BLaER1 treated with 17β-estradiol and CSF1 and Interleukin-3, amounts not matched to agents 10 nM and 100 nM (cell line): ENCODE measurements at regions not wholly inside any gene's neighbourhood (a gene's known extent, or its start where the extent isn't known, plus 50 kb on each side); places are given as distances from the start of the nearest gene placed in this dataset.
"Not testable (repeated sequence)": the region's sequence is repeated elsewhere in the genome, so short reads cannot be mapped to it uniquely, and the experiment has no call there.

Experiments used
- H3K27ac ChIP-seq, 11 experiments: shearing (Covaris generic); formaldehyde crosslinking; 2 replicates each; pipeline ENCODE4 v1.8.1; 2022
- H3K27me3 ChIP-seq, 11 experiments: shearing (Covaris generic); formaldehyde crosslinking; 2 replicates each; pipeline ENCODE4 v1.8.1; 2022
- H3K36me3 ChIP-seq, 11 experiments: shearing (Covaris generic); formaldehyde crosslinking; 2 replicates each; pipeline ENCODE4 v1.8.1; 2022
- H3K4me1 ChIP-seq, 10 experiments: shearing (Covaris generic); formaldehyde crosslinking; 2 replicates each; pipeline ENCODE4 v1.8.1; 2022
- H3K4me2 ChIP-seq, 11 experiments: shearing (Covaris generic); formaldehyde crosslinking; 2 replicates each; pipeline ENCODE4 v1.8.1; 2022
- H3K4me3 ChIP-seq, 10 experiments: shearing (Covaris generic); formaldehyde crosslinking; 2 replicates each; pipeline ENCODE4 v1.8.1; 2022
- H3K9ac ChIP-seq, 11 experiments: shearing (Covaris generic); formaldehyde crosslinking; 2 replicates each; pipeline ENCODE4 v1.8.1; 2022
- H3K9me3 ChIP-seq, 11 experiments: shearing (Covaris generic); formaldehyde crosslinking; replicated peaks in 1 of 11; 2 replicates each; pipeline ENCODE4 v1.8.1; 2022
- H4K20me1 ChIP-seq, 11 experiments: shearing (Covaris generic); formaldehyde crosslinking; 2 replicates each; pipeline ENCODE4 v1.8.1; 2022
- Cebpa-rat ChIP-seq, 11 experiments: shearing (Covaris generic); IDR thresholded peaks; 2 replicates each; pipeline ENCODE4 v1.8.1; 2022

DNA sequence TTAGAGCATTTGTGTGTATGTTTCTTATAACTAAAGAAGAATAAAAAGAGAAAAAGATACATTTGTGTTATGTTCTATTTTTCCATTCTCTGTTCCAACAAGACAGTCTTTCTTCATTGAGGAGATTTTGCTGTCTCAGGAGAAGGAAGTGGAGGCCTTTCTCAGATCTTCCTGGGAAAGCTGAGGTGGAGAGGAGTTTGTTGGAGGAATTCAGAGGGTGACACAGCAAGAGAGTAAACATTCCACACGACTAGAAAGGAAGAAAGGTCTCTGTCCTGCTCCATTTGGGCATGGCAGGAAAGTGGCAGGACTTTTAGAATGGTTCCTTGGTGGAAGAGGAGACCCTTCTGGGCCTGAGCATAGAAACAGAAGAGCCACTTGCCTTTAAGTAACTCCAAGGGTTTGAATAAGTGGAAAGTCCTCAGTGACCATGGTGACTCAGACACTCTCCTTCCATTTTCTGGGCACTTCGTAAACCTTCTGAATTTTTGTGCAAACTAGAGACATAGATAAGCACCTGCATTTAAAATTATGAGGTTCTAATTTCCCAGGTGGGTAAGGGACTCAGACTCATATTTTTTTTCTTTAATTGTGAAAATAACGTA, 52.3 kb upstream of the COL5A2 start:
- Histone ChIP-seq H3K36me3 (no peaks in the 10 kb centered on the region), H4K20me1 (no peaks in the 10 kb centered on the region), H3K4me1 (no peaks in the 10 kb centered on the region), H3K4me3 (no peak overlapping the region), H3K27me3 (no peaks in the 10 kb centered on the region), H3K9me3 (no peaks in the 10 kb centered on the region), H3K9ac (no peak overlapping the region), H3K27ac (no peak overlapping the region), H3K4me2 (no peak overlapping the region)
- TF ChIP-seq Cebpa-rat (IDR thresholded peaks at IDR 0.05), result no peak

GRCh38 chr2:189232759-189233406, 53.3 kb upstream of the COL5A2 start:
- H3K9me3 ChIP-seq, result no peaks in the 10 kb centered on the region
- no peak overlapping the region for H3K9ac ChIP-seq
- H3K27me3 ChIP-seq, result no peaks in the 10 kb centered on the region
- H3K4me3 ChIP-seq, result no peak overlapping the region
- no peaks in the 10 kb centered on the region for H4K20me1 ChIP-seq
- no peak for TF ChIP-seq Cebpa-rat (IDR thresholded peaks at IDR 0.05)
- H3K4me2 ChIP-seq, result no peak overlapping the region
- no peaks in the 10 kb centered on the region for H3K4me1 ChIP-seq
- no peaks in the 10 kb centered on the region for H3K36me3 ChIP-seq
- H3K27ac ChIP-seq, result no peak overlapping the region

DNA sequence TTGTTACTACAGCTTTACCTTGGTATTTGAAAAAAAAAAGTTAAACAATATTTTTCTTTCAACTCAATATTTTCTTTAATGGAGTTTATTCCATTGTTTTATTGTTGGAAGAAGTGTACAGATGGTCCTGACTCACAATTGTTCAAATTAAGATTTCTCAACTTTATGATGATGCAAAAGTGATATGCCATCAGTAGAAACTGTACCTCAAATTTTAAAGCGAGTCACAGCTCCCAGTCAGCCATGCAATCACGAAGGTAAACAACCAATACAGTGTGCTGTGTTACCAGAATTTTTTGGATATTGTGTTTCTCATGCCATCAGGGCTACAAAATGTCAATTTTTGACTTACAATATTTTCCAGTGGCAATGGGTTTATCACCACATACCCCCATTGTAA, 54.0 kb upstream of the COL5A2 start:
- H3K9ac ChIP-seq, result no peak overlapping the region
- H3K4me2 ChIP-seq, result no peak overlapping the region
- TF ChIP-seq Cebpa-rat (IDR thresholded peaks at IDR 0.05), result no peak
- no peaks in the 10 kb centered on the region for H3K36me3 ChIP-seq
- no peaks in the 10 kb centered on the region for H4K20me1 ChIP-seq
- H3K4me1 ChIP-seq, result no peaks in the 10 kb centered on the region
- H3K9me3 ChIP-seq, result no peaks in the 10 kb centered on the region
- no peak overlapping the region for H3K27ac ChIP-seq
- no peaks in the 10 kb centered on the region for H3K27me3 ChIP-seq
- no peak overlapping the region for H3K4me3 ChIP-seq

DNA sequence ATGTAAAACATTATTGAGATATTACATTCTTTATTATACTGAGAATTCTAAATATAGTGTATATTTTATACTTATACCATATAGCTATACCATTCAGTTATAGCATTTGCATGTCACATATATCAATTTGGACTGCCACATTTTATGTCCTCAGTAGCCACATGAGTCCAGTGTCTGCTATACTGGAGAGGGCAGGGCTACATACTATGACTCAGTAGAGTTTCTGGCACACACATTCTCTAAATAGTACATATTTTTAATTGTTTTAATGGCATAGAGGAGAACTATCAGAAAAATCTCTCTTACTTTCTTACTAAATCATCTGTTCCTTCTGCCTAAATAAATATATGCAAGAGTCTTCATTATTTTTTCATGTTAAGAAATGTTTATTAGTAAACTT, 55.4 kb upstream of the COL5A2 start:
- H3K4me3 ChIP-seq, result no peak overlapping the region
- no peaks in the 10 kb centered on the region for H3K36me3 ChIP-seq
- no peak overlapping the region for H3K27ac ChIP-seq
- no peaks in the 10 kb centered on the region for H3K4me1 ChIP-seq
- H3K4me2 ChIP-seq, result no peak overlapping the region
- H3K27me3 ChIP-seq, result no peaks in the 10 kb centered on the region
- no peaks in the 10 kb centered on the region for H3K9me3 ChIP-seq
- no peak overlapping the region for H3K9ac ChIP-seq
- no peak for TF ChIP-seq Cebpa-rat (IDR thresholded peaks at IDR 0.05)
- H4K20me1 ChIP-seq, result no peaks in the 10 kb centered on the region

DNA sequence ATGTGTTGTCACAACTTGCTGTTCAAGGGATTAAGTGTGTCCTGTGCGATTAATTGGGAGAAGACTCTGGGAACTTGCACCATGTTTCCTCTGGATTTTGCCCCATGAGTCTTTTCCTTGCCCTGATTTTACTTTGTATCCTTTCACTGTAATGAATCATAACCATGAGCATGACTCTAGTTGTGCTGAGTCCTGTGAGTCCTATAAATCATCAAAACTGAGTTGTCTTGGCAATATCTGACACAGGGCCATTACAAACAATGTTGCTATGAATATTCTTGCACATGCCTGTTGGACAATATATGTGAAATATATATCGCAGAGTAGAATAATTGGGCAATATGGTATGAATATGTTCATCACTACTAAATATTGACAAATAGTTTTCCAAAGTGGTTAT, 56.5 kb upstream of the COL5A2 start:
- no peak overlapping the region for H3K4me2 ChIP-seq
- no peak for TF ChIP-seq Cebpa-rat (IDR thresholded peaks at IDR 0.05)
- no peak overlapping the region for H3K27ac ChIP-seq
- H3K9ac ChIP-seq, result no peak overlapping the region
- H3K9me3 ChIP-seq, result no peaks in the 10 kb centered on the region
- no peaks in the 10 kb centered on the region for H3K27me3 ChIP-seq
- H3K4me1 ChIP-seq, result no peaks in the 10 kb centered on the region
- no peaks in the 10 kb centered on the region for H3K36me3 ChIP-seq
- H3K4me3 ChIP-seq, result no peak overlapping the region
- H4K20me1 ChIP-seq, result no peaks in the 10 kb centered on the region

DNA sequence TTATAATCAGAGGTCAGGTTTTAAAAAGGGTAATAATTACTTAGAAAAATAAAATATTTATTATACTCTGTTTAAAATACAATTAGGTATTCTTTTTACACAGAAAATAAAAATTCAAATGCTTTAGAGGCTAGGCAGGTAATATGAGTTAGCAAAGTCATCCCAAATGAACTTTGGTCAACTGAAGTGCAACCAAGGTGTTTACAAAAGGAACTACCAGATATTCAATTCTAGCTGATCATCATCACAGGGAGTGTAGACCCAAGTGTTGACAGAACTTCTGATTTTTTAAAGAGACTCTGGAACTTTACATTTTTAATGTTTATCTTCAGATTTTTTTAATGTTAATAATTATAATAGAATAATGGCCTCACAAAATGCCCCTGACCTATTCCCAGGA, 59.3 kb upstream of the COL5A2 start:
- Histone ChIP-seq H3K36me3 (no peaks in the 10 kb centered on the region), H3K27me3 (no peaks in the 10 kb centered on the region), H3K4me2 (no peak overlapping the region), H3K9me3 (peaks cover 3 to 9% (median 8%) of the 10 kb centered on the region in 11 experiments; a peak in 16 of 22 replicates), H3K9ac (no peak overlapping the region), H4K20me1 (no peaks in the 10 kb centered on the region), H3K4me3 (no peak overlapping the region), H3K4me1 (no peaks in the 10 kb centered on the region), H3K27ac (no peak overlapping the region)
- TF ChIP-seq Cebpa-rat (IDR thresholded peaks at IDR 0.05), result no peak

DNA sequence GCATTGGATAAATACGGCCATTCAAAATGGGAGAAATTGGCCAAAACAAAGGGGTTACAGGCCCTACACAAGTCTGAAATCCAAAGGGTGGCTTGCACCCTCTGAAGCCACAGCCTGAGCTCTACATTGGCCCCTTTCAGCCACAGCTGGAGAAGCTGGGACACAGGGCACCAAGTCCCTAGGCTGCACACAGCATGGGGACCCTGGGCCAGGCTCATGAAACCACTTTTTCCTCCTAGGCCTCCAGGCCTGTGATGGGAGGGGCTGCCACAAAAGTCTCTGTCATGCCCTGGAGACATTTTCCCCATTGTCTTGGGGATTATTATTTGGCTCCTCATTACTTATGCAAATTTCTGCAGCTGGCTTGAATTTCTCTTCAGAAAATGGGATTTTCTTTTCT, 64.3 kb upstream of the COL5A2 start:
- H3K4me3 ChIP-seq, H3K27ac ChIP-seq, H4K20me1 ChIP-seq, H3K27me3 ChIP-seq, H3K9ac ChIP-seq, H3K36me3 ChIP-seq, H3K4me2 ChIP-seq, H3K4me1 ChIP-seq: not testable (repeated sequence)
- peaks cover 5 to 18% (median 11%) of the 10 kb centered on the region in 11 experiments; a peak in 17 of 22 replicates for H3K9me3 ChIP-seq

GRCh38 chr2:189247276-189247675, 67.7 kb upstream of the COL5A2 start:
- Histone ChIP-seq H3K4me2 (no peak overlapping the region), H3K9me3 (peaks cover 5 to 18% (median 11%) of the 10 kb centered on the region in 11 experiments; a peak in 17 of 22 replicates), H3K27ac (no peak overlapping the region), H3K9ac (no peak overlapping the region), H3K4me3 (no peak overlapping the region), H3K36me3 (no peaks in the 10 kb centered on the region), H3K27me3 (no peaks in the 10 kb centered on the region), H3K4me1 (0 out of 20 replicates have a peak, but pooled peaks cover 0 to 3% (median 0%) of the 10 kb centered on the region in 10 experiments), H4K20me1 (no peaks in the 10 kb centered on the region)
- no peak for TF ChIP-seq Cebpa-rat (IDR thresholded peaks at IDR 0.05)

- H3K27ac ChIP-seq, result no peak overlapping the region
- no peaks in the 10 kb centered on the region for H4K20me1 ChIP-seq
- no peaks in the 10 kb centered on the region for H3K27me3 ChIP-seq
Observed at GRCh38 chr2:189248141-189248540, 68.6 kb upstream of the COL5A2 start.

DNA sequence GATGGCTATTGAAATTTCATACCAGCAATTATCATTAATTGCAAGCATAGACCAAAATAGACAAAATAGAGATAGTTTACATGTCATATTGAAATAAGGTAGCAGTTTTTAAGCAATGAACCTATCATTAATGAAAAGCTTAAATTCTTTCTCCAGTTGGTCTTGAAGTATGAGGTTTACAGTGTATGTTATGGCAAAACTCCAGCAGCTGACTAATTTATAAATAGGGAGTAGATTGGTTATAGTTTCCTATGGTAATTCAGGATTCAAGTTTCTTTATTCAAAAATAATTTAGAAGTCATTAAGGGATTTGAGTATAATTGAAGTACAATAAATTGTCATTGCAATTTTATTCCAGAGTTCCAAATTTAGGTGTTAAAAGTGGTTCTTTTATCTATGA, 69.6 kb upstream of the COL5A2 start:
- Histone ChIP-seq H3K4me2 (no peak overlapping the region), H3K27ac (no peak overlapping the region), H3K9ac (no peak overlapping the region), H4K20me1 (no peaks in the 10 kb centered on the region), H3K9me3 (peaks cover 0 to 8% (median under 1%) of the 10 kb centered on the region in 11 experiments; a peak in 10 of 22 replicates), H3K4me1 (0 out of 20 replicates have a peak, but pooled peaks cover 0 to 3% (median 0%) of the 10 kb centered on the region in 10 experiments), H3K27me3 (no peaks in the 10 kb centered on the region), H3K36me3 (no peaks in the 10 kb centered on the region), H3K4me3 (no peak overlapping the region)
- TF ChIP-seq Cebpa-rat (IDR thresholded peaks at IDR 0.05), result no peak

More at GRCh38 chr2:189248141-189248540, 68.6 kb upstream of the COL5A2 start:
- no peak overlapping the region for H3K4me3 ChIP-seq
- H3K4me1 ChIP-seq, result 0 out of 20 replicates have a peak, but pooled peaks cover 0 to 3% (median 0%) of the 10 kb centered on the region in 10 experiments
- no peak for TF ChIP-seq Cebpa-rat (IDR thresholded peaks at IDR 0.05)
- peaks cover 5 to 18% (median 11%) of the 10 kb centered on the region in 11 experiments; a peak in 17 of 22 replicates for H3K9me3 ChIP-seq
- H3K4me2 ChIP-seq, result no peak overlapping the region
- no peaks in the 10 kb centered on the region for H3K36me3 ChIP-seq
- H3K9ac ChIP-seq, result no peak overlapping the region
